Thymus (tissue), 11 donors: ENCODE measurements at regions not wholly inside any gene's neighbourhood (a gene's known extent, or its start where the extent isn't known, plus 50 kb on each side); places are given as distances from the start of the nearest gene placed in this dataset.
"Not testable (repeated sequence)": the region's sequence is repeated elsewhere in the genome, so short reads cannot be mapped to it uniquely, and the experiment has no call there.

Experiments used
- DNase-seq, 9 donors: peaks; one replicate each; pipeline ENCODE4 v3.0.0-alpha.2; 2013; ENCODE audit warnings: low spot score in 9 of 9, low read depth in 6 of 9, missing footprints in 1 of 9
- H3K27ac ChIP-seq, 2 donors: one replicate each; pipeline ENCODE4 v1.5.1; 2013; ENCODE audit warnings: control low read depth in 1 of 2, low read depth in 1 of 2, low read length in 1 of 2, mild to moderate bottlenecking in 1 of 2, moderate library complexity in 1 of 2
- H3K27me3 ChIP-seq, 2 donors: one replicate each; pipeline ENCODE4 v1.5.1; 2013; ENCODE audit warnings: low read length in 1 of 2; ENCODE audit not compliant: control insufficient read depth in 2 of 2, insufficient read depth in 1 of 2
- H3K36me3 ChIP-seq, 2 donors: one replicate each; pipeline ENCODE4 v1.5.1; 2013; ENCODE audit warnings: low read length in 1 of 2, mild to moderate bottlenecking in 1 of 2, moderate library complexity in 1 of 2; ENCODE audit not compliant: control insufficient read depth in 2 of 2, insufficient read depth in 2 of 2
- H3K4me1 ChIP-seq, 2 donors: one replicate each; pipeline ENCODE4 v1.5.1; 2013; ENCODE audit warnings: low read length in 2 of 2; ENCODE audit not compliant: control insufficient read depth in 2 of 2, insufficient read depth in 2 of 2
- H3K4me3 ChIP-seq, 2 donors: one replicate each; pipeline ENCODE4 v1.5.1; 2013; ENCODE audit warnings: low read length in 2 of 2, control low read depth in 1 of 2, mild to moderate bottlenecking in 1 of 2
- H3K9me3 ChIP-seq, 2 donors: one replicate each; pipeline ENCODE4 v1.5.1; 2013; ENCODE audit warnings: low read length in 1 of 2, mild to moderate bottlenecking in 1 of 2; ENCODE audit not compliant: control insufficient read depth in 2 of 2, insufficient read depth in 1 of 2
- WGBS: extraction: QIAGEN DNeasy Blood & Tissue Kit; methylation state at CpG from one replicate; pipeline ENCODE4 v1.1.7; 2013; 5-methylcytosine and 5-hydroxymethylcytosine counted together
- donor health status: healthy.

DNA sequence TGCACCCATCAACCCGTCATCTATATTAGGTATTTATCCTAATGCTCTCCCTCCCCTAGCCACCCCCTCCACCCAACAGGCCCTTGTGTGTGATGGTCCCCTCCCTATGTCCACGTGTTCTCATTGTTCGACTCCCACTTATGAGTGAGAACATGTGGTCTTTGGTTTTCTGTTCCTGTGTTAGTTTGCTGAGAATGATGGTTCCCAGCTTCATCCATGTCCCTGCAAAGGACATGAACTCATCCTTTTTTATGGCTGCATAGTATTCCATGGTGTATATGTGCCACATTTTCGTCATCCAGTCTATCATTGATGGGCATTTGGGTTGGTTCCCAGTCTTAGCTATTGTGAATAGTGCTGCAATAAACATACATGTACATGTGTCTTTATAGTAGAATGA is 253.4 kb downstream of the FOXD2 start:
- not testable (repeated sequence) for H3K4me3 ChIP-seq, H3K4me1 ChIP-seq, H3K36me3 ChIP-seq, H3K9me3 ChIP-seq, H3K27ac ChIP-seq, DNase-seq
- WGBS, result 93% methylated on average over 4 of the region's 4 CpGs
- peaks cover 0 to 24% of the 10 kb centered on the region in 2 donors for H3K27me3 ChIP-seq

DNA sequence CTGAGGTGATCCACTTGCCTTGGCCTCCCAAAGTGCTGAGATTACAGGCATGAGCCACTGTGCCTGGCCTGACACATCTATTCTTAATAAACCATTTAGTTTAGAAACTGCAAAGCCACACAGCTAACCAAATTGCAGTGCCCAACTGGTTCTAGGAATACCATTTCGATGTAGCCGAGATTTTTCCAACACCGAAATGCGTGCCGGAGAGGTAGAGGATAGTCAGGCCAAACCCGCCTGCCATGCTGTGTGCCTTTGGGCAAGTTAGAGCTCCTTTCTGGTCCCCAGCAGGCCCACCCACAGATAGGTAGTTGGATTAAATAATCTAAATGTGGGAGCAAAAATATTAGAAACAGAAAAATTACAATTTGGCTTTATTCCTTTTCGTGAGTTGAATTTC is 254.4 kb downstream of the FOXD2 start:
- no peak for DNase-seq
- H3K27me3 ChIP-seq, result peaks cover 0 to 19% of the 10 kb centered on the region in 2 donors
- no peaks in the 10 kb centered on the region for H3K36me3 ChIP-seq
- H3K27ac ChIP-seq, result no peak overlapping the region
- no peaks in the 10 kb centered on the region for H3K4me1 ChIP-seq
- no peaks in the 10 kb centered on the region for H3K9me3 ChIP-seq
- no peak overlapping the region for H3K4me3 ChIP-seq
- WGBS, result 97% methylated on average over 7 of the region's 7 CpGs

DNA sequence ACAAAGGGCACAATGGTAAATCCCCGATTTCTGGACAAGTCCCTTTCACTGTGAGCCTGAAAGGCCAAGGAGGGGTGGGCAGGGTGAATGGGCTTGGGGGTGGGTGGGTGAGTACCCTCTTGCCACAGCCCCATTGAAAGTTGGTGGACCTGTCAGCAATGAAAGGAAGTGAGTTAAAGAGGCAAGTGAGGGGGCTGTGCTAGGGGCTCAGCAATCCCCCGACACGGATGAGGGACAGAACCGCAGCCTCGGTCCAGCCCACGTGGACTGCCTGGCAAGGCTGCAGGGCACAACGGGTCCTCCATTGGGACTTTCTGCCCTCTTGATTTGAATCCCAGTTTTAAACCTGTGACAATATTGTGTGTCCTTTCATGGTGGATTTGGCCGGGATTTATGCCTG is 255.3 kb downstream of the FOXD2 start:
- no peak for DNase-seq
- Histone ChIP-seq H3K27me3 (peaks cover 0 to 12% of the 10 kb centered on the region in 2 donors), H3K4me1 (no peaks in the 10 kb centered on the region), H3K9me3 (no peaks in the 10 kb centered on the region), H3K4me3 (no peak overlapping the region), H3K36me3 (no peaks in the 10 kb centered on the region), H3K27ac (no peak overlapping the region)
- WGBS, result 94% methylated on average over 8 of the region's 8 CpGs

DNA sequence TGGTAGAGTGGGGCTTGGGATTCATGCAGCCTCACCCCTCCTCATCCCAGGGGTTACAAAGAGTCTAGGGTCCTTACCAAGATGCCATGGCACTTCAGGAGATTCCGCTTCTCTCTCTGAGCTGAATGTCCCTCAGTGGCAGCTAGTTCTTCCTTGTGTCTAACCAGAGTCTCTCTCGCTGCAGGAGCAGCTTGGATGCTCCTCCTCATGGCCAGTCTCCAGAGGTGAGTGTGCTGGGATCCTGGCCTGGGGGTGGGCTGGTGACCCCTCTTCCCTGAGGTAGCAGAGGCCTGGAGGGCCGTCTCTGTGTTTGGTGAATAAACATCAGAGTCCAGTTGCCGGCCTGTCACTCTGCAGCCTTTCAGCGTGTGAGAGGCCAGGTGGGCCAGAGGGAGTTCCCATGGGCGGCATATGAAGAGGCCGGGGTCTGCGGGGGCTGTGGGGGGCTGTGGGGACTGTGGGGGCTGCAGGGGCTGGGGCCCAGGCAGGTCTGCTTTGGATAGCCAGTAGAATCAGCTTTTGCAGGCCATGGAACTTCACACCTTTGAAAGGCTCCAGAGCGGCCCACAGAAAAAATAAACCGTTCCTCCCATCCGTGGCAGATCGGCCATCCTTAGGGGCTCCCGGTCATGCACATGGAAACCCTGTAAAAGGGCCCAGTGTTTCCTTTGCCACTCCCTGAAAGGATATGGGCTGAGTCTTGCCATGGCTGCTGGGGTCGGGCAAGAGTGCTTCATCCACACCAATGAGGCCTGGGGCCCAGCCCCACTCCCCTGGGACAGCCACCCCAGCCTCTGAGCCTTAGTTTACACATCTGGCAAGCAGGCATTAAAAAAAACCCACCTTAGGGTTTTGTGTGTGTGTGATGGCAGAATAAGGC is 256.4 kb downstream of the FOXD2 start:
- 94% methylated on average over 14 of the region's 14 CpGs for WGBS
- no peak overlapping the region for H3K27ac ChIP-seq
- H3K36me3 ChIP-seq, result no peaks in the 10 kb centered on the region
- H3K9me3 ChIP-seq, result no peaks in the 10 kb centered on the region
- no peak for DNase-seq
- H3K4me3 ChIP-seq, result no peak overlapping the region
- H3K4me1 ChIP-seq, result no peaks in the 10 kb centered on the region
- H3K27me3 ChIP-seq, result peaks cover 0 to 3% of the 10 kb centered on the region in 2 donors

DNA sequence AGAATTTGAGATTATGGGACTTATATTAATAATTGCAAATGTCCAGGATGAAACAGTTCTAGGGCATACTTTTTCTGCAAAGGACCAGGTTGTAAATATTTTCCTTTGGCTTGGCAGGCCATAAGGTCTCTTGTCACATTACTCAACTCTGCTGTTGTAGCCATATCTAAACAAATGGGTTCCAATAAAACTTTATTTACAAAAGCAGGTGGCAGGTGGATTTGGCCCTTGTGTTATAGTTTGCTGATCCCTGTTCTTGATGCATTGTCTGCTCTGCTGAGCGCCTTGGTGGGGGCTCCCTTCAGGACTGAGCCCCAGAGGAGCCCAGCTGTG is 258.5 kb downstream of the FOXD2 start:
- no peak overlapping the region for H3K4me3 ChIP-seq
- H3K4me1 ChIP-seq, result no peaks in the 10 kb centered on the region
- H3K27me3 ChIP-seq, result peaks cover 0 to 3% of the 10 kb centered on the region in 2 donors
- H3K27ac ChIP-seq, result no peak overlapping the region
- WGBS, result 93% methylated on average over 1 of the region's 1 CpG
- DNase-seq, result no peak
- H3K9me3 ChIP-seq, result no peaks in the 10 kb centered on the region
- no peaks in the 10 kb centered on the region for H3K36me3 ChIP-seq

DNA sequence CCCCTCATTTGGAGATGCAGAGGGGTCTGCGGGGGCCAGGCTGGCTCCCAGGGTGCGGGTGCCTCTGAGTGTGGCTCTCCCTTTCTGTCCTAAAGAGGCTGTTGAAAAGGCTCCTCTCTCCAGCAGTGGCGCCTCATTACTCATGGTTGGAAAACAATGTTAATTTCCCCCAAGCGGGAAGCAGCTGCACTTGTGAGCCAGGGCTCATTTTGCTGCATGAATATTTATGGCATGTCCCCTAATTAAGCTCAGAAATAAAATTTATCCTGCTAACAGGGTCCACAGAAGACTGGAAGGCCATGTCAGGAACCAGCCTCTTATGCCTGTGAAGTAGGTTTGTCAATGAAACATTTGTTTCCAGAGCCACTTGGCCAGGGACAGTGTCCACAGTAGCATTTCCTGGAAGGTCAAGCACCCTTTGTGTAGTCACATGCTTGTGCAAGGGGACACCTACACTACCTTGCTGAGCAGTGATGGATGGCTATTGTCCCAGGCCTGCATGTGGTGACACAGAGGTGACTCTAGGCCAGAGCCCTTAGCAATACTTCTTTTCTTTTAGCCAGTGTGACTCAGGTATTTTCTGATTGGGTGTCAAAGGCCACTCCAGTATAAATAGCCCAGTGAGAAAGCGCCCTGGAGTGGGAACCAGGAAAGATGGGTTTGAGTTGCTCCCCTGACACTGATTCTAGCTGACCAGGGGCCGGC is 259.0 kb downstream of the FOXD2 start:
- Histone ChIP-seq H3K4me1 (no peaks in the 10 kb centered on the region), H3K36me3 (no peaks in the 10 kb centered on the region), H3K4me3 (no peak overlapping the region), H3K27ac (no peak overlapping the region), H3K27me3 (peaks cover 0 to 3% of the 10 kb centered on the region in 2 donors), H3K9me3 (no peaks in the 10 kb centered on the region)
- WGBS, result 97% methylated on average over 6 of the region's 6 CpGs
- DNase-seq, result no peak

DNA sequence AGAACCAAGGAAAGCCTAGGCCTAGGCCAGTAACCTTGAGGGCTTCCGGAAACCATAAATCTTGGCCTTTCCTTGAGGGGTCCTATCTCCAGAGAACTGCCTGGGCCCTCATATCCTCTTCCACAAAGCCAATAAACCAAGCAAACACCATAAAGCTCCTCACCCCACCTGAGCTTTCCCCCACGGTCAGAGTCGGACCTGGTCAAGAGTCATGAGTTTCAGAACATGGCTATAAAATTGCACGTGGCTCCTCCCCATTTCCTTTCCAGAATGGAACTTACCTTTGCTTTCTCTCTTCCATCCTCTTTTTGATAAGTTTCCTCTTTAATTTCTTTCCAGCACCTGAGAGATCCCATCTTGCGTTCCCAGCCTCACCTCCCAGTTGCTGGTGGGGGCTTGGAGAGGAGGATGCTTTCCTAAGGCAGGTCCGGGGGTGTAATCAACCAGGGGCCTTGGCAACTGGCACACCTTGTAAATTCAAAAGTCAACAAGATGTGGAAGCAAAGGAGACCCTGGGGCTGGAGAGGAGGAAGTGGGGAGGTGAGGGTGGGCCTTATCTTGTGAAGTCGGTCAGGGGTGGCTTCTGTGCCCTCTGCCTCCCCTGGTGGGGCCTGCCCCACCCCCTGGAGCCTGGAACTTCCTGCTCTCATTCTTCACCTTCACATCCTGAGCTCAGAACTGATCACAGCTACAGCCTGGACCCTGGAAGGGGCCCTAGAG is 259.9 kb downstream of the FOXD2 start:
- Histone ChIP-seq H3K36me3 (no peaks in the 10 kb centered on the region), H3K27me3 (peaks cover 0 to 3% of the 10 kb centered on the region in 2 donors), H3K4me1 (no peaks in the 10 kb centered on the region), H3K9me3 (no peaks in the 10 kb centered on the region), H3K27ac (no peak overlapping the region), H3K4me3 (no peak overlapping the region)
- 89% methylated on average over 7 of the region's 7 CpGs for WGBS
- DNase-seq, result no peak

DNA sequence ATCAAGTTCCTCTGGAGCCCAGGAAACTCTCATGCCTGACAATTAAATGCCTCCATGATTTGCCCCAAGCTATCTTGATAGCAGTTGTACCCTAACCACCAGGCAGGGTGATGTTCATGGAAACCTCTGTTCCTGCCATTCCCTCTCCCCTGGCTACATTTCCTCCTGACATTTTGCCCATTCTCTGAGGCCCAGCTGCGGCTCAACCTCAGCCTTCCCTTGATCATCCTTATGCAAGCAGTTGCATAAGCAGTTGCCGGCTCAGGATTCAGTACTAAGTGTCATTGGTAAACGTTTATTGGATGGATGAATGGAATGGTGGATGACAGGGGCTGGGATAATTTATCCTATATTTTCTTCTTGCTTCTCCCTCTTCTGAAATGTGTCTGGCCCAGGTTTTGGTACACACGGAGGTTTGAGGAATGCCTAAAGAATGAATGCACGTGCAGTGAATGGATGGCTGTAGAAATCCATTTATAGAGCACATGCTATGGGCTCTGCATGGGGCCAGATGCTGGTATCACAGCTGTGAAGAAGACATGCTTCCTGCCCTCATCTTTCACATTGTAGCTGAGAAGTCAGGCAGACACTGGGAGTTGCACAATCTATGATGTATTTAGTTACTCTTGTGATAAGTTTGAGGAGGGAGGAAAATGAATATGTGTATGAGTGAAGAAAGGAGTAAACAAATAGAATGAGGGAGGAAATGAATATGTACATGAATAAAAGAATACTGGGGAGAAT is 261.8 kb downstream of the FOXD2 start:
- Histone ChIP-seq H3K27ac (no peak overlapping the region), H3K4me1 (no peaks in the 10 kb centered on the region), H3K4me3 (no peak overlapping the region), H3K27me3 (peaks cover 0 to 9% of the 10 kb centered on the region in 2 donors), H3K9me3 (no peaks in the 10 kb centered on the region), H3K36me3 (no peaks in the 10 kb centered on the region)
- DNase-seq, result no peak
- 96% methylated on average over 5 of the region's 5 CpGs for WGBS
